ENCODE measurements at regions not wholly inside any gene's neighbourhood (a gene's known extent, or its start where the extent isn't known, plus 50 kb on each side); places are given as distances from the start of the nearest gene placed in this dataset.
A peak's percentile ranks its signal among the peaks of the same experiment; 100 is the strongest.

DNA sequence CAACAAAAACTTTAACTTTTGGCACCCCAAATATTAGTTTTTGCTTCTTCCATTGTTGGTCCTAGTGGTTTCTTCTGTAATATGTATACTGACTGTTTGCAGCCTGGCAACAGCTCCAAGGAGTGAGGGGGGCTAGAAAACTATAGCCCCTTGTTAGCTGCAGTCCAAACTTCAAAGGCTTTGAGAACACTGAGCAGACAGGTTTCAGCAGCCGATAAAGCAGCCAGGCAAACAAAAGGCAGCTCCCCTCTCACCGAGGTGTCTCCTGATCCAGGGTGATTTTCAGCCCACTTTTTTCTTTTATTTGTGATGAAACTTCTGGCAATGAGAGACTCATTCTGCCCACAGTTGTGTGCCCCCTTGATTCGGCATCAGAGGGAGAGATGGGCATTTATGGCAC is 80.7 kb downstream of the OLIG3 start:
- no peak for TF ChIP-seq CTCF (IDR thresholded peaks at IDR 0.05; ENCODE audit: control insufficient read depth, extremely low read depth, insufficient read depth)
- DNase-seq (ENCODE audit: low read depth), result no peak
- H3K4me3 ChIP-seq (ENCODE audit: low read depth, low read length), result no peak overlapping the region

DNA sequence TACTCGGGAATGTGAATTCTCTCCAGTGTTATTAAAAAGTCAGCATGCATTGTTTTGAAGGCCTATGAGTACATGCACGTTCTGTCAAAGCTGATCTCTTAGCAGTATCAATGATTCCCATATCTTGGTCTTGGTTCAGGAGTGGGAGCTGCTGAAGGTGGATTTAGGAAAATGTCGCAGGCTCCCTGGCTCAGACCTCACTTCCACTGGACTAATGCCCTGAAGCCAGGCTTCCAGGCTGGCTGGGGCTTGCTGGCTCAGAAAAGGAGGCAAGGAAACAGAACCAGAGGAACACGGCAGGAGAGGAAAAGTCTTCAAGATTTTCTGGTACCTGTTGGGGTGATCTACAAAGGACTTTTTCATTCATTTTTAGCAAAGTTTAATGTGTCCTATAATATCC is 81.6 kb downstream of the OLIG3 start:
- H3K4me3 ChIP-seq (ENCODE audit: low read depth, low read length), result no peak overlapping the region
- no peak for TF ChIP-seq CTCF (IDR thresholded peaks at IDR 0.05; ENCODE audit: control insufficient read depth, extremely low read depth, insufficient read depth)
- no peak for DNase-seq (ENCODE audit: low read depth)

DNA sequence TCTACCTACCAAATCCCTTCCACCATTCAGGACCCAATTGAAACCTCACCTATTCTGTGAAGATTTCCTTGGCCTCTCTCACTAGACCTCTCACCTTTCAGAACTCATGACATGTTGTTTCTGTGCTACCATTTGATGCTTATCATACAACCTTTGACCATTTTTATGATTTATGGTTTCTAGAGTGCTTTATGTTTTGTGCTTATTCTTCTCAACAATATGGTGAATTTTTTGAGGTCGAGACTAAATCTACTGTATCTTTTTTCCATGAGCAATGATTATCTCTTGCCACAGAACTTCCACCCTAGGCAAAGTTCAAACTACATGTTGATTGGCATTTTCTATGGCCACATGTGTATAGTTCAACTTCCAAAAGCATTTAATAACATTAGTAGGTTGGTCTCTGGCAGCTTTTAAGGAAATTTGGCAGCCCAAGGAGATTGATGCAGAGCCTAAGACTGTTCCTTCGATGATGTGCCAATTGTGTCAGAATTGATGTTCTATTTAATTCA is 84.9 kb downstream of the OLIG3 start:
- no peak for DNase-seq (ENCODE audit: low read depth)
- TF ChIP-seq CTCF (IDR thresholded peaks at IDR 0.05; ENCODE audit: control insufficient read depth, extremely low read depth, insufficient read depth), result no peak
- no peak overlapping the region for H3K4me3 ChIP-seq (ENCODE audit: low read depth, low read length)

DNA sequence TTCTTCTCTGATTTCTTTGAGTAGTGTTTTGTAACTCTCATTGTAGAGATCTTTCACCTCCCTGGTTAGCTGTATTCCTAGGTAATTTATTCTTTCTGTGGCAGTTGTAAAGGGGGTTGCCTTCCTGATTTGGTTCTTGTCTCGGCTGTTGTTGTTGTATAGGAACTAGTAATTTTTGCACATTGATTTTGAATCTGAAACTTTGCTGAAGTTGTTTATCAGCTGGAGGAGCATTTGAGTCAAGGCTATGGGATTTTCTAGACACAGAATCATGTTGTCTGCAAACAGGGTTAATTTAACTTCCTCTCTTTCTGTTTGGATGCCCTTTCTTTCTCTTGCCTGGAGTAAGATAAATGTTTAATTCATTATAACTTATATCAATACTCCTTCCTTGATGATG is 86.4 kb downstream of the OLIG3 start:
- TF ChIP-seq CTCF (IDR thresholded peaks at IDR 0.05; ENCODE audit: control insufficient read depth, extremely low read depth, insufficient read depth), result no peak
- DNase-seq (ENCODE audit: low read depth), result no peak
- no peak overlapping the region for H3K4me3 ChIP-seq (ENCODE audit: low read depth, low read length)

- no peak for DNase-seq (ENCODE audit: low read depth)
- TF ChIP-seq CTCF (IDR thresholded peaks at IDR 0.05; ENCODE audit: control insufficient read depth, extremely low read depth, insufficient read depth), result no peak
- H3K4me3 ChIP-seq (ENCODE audit: low read depth, low read length), result no peak overlapping the region
Measured at GRCh38 chr6:137405806-137406205, 88.4 kb downstream of the OLIG3 start.

- no peak overlapping the region for H3K4me3 ChIP-seq (ENCODE audit: low read depth, low read length)
Measured at GRCh38 chr6:137403855-137404254, 90.3 kb downstream of the OLIG3 start.

More at GRCh38 chr6:137403855-137404254, 90.3 kb downstream of the OLIG3 start:
- peak; percentile 78 for DNase-seq (ENCODE audit: low read depth)
- TF ChIP-seq CTCF (IDR thresholded peaks at IDR 0.05; ENCODE audit: control insufficient read depth, extremely low read depth, insufficient read depth), result no peak

All from LNCaP clone FGC (cell line).